ENCODE measurements at regions not wholly inside any gene's neighbourhood (a gene's known extent, or its start where the extent isn't known, plus 50 kb on each side); places are given as distances from the start of the nearest gene placed in this dataset.
"Not testable (repeated sequence)": the region's sequence is repeated elsewhere in the genome, so short reads cannot be mapped to it uniquely, and the experiment has no call there.

- not testable (repeated sequence) for TF ChIP-seq CTCF, POLR2A (IDR thresholded peaks at IDR 0.05)
Observed at GRCh38 chr1:146324463-146324862, 95.6 kb upstream of the NOTCH2NLA start.
